ENCODE measurements at regions not wholly inside any gene's neighbourhood (a gene's known extent, or its start where the extent isn't known, plus 50 kb on each side); places are given as distances from the start of the nearest gene placed in this dataset.

GRCh38 chr20:43803276-43803675 lies 76.5 kb upstream of the GTSF1L start:
- DNase-seq (ENCODE audit: low spot score), result no peak

- DNase-seq (ENCODE audit: low spot score), result no peak
These were observed 73.4 kb upstream of the GTSF1L start for GRCh38 chr20:43800186-43800585.

GRCh38 chr20:43799741-43800140 lies 72.9 kb upstream of the GTSF1L start:
- DNase-seq (ENCODE audit: low spot score), result no peak

- no peak for DNase-seq (ENCODE audit: low spot score)
These were observed 72.4 kb upstream of the GTSF1L start for GRCh38 chr20:43799150-43799711.

GRCh38 chr20:43798291-43799149 lies 71.7 kb upstream of the GTSF1L start:
- DNase-seq (ENCODE audit: low spot score), result no peak

GRCh38 chr20:43794326-43794725 lies 67.5 kb upstream of the GTSF1L start:
- DNase-seq (ENCODE audit: low spot score), result no peak

- DNase-seq (ENCODE audit: low spot score), result no peak
These were observed 62.8 kb upstream of the GTSF1L start for GRCh38 chr20:43789593-43789992.

GRCh38 chr20:43787937-43788336 lies 61.1 kb upstream of the GTSF1L start:
- DNase-seq (ENCODE audit: low spot score), result no peak

GRCh38 chr20:43786885-43787284 lies 60.1 kb upstream of the GTSF1L start:
- DNase-seq (ENCODE audit: low spot score), result no peak

- DNase-seq (ENCODE audit: low spot score), result no peak
These were observed 54.4 kb upstream of the GTSF1L start for GRCh38 chr20:43781215-43781614.

GRCh38 chr20:43778375-43778774 lies 51.6 kb upstream of the GTSF1L start:
- no peak for DNase-seq (ENCODE audit: low spot score)

- DNase-seq (ENCODE audit: low spot score), result no peak
These were observed 49.9 kb upstream of the GTSF1L start for GRCh38 chr20:43776691-43777090.
